Mesenchymal stem cell (in vitro differentiated cells and primary cell): ENCODE measurements at regions not wholly inside any gene's neighbourhood (a gene's known extent, or its start where the extent isn't known, plus 50 kb on each side); places are given as distances from the start of the nearest gene placed in this dataset.
A peak's percentile ranks its signal among the peaks of the same experiment; 100 is the strongest.

Experiments used
- DNase-seq: peaks from one replicate; pipeline ENCODE4 v3.0.0-alpha.2; 2013
- H2AFZ ChIP-seq: one replicate; pipeline ENCODE4 v1.6.1; 2013; ENCODE audit warnings: low read depth, mild to moderate bottlenecking, control low read depth, inconsistent platforms, low read length, moderate library complexity
- H2AK5ac ChIP-seq: 2 replicates; pipeline ENCODE4 v1.6.1; 2013; ENCODE audit warnings: low read length, moderate library complexity, mild to moderate bottlenecking, inconsistent platforms; ENCODE audit not compliant: severe bottlenecking
- H2BK120ac ChIP-seq: one replicate; pipeline ENCODE4 v1.6.1; 2013; ENCODE audit warnings: low read depth, mild to moderate bottlenecking, inconsistent platforms, low read length, moderate library complexity
- H2BK12ac ChIP-seq, 2 experiments: one replicate each; pipeline ENCODE4 v1.6.1; 2013; ENCODE audit warnings: inconsistent platforms in 2 of 2, low read length in 2 of 2, mild to moderate bottlenecking in 2 of 2, moderate library complexity in 2 of 2, control low read depth in 1 of 2
- H2BK15ac ChIP-seq: one replicate; pipeline ENCODE4 v1.6.1; 2013; ENCODE audit warnings: mild to moderate bottlenecking, low read depth, inconsistent platforms; ENCODE audit not compliant: poor library complexity, severe bottlenecking
- H2BK5ac ChIP-seq: 2 replicates; pipeline ENCODE4 v1.6.1; 2013; ENCODE audit warnings: low read depth, mild to moderate bottlenecking, low read length, control low read depth, inconsistent platforms; ENCODE audit not compliant: poor library complexity, severe bottlenecking
- H3K14ac ChIP-seq, 2 experiments: one replicate each; pipeline ENCODE4 v1.6.1; 2013; ENCODE audit warnings: inconsistent platforms in 2 of 2, low read length in 2 of 2, control low read depth in 1 of 2, mild to moderate bottlenecking in 1 of 2, moderate library complexity in 1 of 2
- H3K18ac ChIP-seq, 2 experiments: one replicate each; pipeline ENCODE4 v1.6.1; 2013; ENCODE audit warnings: inconsistent platforms in 2 of 2, low read length in 2 of 2, control low read depth in 1 of 2, low read depth in 1 of 2, mild to moderate bottlenecking in 1 of 2
- H3K23ac ChIP-seq, 2 experiments: one replicate each; pipeline ENCODE4 v1.6.1; 2013; ENCODE audit warnings: inconsistent platforms in 2 of 2, low read length in 2 of 2, mild to moderate bottlenecking in 2 of 2, moderate library complexity in 2 of 2, control low read depth in 1 of 2
- H3K27ac ChIP-seq: 2 replicates; pipeline ENCODE4 v1.5.1; 2013; ENCODE audit warnings: mild to moderate bottlenecking, moderate library complexity, low read length, control low read depth, inconsistent platforms; ENCODE audit not compliant: poor library complexity, severe bottlenecking
- H3K27me3 ChIP-seq, 2 experiments: 2 replicates each; pipeline versions ENCODE4 v1.6.1 to v1.7.0; 2013; ENCODE audit warnings: low read length in 2 of 2, mild to moderate bottlenecking in 2 of 2, moderate library complexity in 2 of 2, control low read depth in 1 of 2, inconsistent platforms in 1 of 2; ENCODE audit not compliant: control insufficient read depth in 1 of 2, insufficient read depth in 1 of 2
- H3K36me3 ChIP-seq, 2 experiments: 2 replicates each; pipeline versions ENCODE4 v1.6.1 to v1.7.0; 2013; ENCODE audit warnings: low read length in 2 of 2, control low read depth in 1 of 2, inconsistent platforms in 1 of 2, low read depth in 1 of 2, mild to moderate bottlenecking in 1 of 2; ENCODE audit not compliant: insufficient read depth in 2 of 2, control insufficient read depth in 1 of 2
- H3K4ac ChIP-seq, 2 experiments: one replicate each; pipeline ENCODE4 v1.6.1; 2013; ENCODE audit warnings: inconsistent platforms in 2 of 2, low read length in 2 of 2, mild to moderate bottlenecking in 2 of 2, moderate library complexity in 2 of 2, control low read depth in 1 of 2, low read depth in 1 of 2
- H3K4me1 ChIP-seq: 2 replicates; pipeline ENCODE4 v1.6.1; 2013; ENCODE audit warnings: low read depth, low read length, control low read depth; ENCODE audit not compliant: control insufficient read depth, insufficient read depth
- H3K4me2 ChIP-seq: 2 replicates; pipeline ENCODE4 v1.6.1; 2013; ENCODE audit warnings: low read length, mild to moderate bottlenecking, inconsistent platforms; ENCODE audit not compliant: poor library complexity, severe bottlenecking
- H3K4me3 ChIP-seq, 2 experiments: 2 replicates each; pipeline versions ENCODE4 v1.5.1 to v1.7.0; 2013; ENCODE audit warnings: low read length in 2 of 2, mild to moderate bottlenecking in 2 of 2, control low read depth in 1 of 2, low read depth in 1 of 2; ENCODE audit not compliant: insufficient read depth in 1 of 2
- H3K79me1 ChIP-seq: replicated peaks from 2 replicates; pipeline ENCODE4 v1.6.1; 2013; ENCODE audit warnings: mild to moderate bottlenecking, control low read depth, low read length, inconsistent platforms; ENCODE audit not compliant: poor library complexity, severe bottlenecking
- H3K9ac ChIP-seq: 2 replicates; pipeline ENCODE4 v1.7.0; 2013; ENCODE audit warnings: mild to moderate bottlenecking, low read length, moderate library complexity
- H3K9me3 ChIP-seq: 2 replicates; pipeline ENCODE4 v1.7.0; 2013; ENCODE audit warnings: mild to moderate bottlenecking, low read length; ENCODE audit not compliant: control insufficient read depth
- H4K8ac ChIP-seq: one replicate; pipeline ENCODE4 v1.6.1; 2013; ENCODE audit warnings: inconsistent platforms, mild to moderate bottlenecking, low read length, moderate library complexity
- H4K91ac ChIP-seq: one replicate; pipeline ENCODE4 v1.6.1; 2013; ENCODE audit warnings: mild to moderate bottlenecking, low read length, inconsistent platforms
- WGBS: methylation state at CpG from one replicate; pipeline ENCODE4 v1.1.7; 2013; ENCODE audit warnings: mixed read lengths; 5-methylcytosine and 5-hydroxymethylcytosine counted together

DNA sequence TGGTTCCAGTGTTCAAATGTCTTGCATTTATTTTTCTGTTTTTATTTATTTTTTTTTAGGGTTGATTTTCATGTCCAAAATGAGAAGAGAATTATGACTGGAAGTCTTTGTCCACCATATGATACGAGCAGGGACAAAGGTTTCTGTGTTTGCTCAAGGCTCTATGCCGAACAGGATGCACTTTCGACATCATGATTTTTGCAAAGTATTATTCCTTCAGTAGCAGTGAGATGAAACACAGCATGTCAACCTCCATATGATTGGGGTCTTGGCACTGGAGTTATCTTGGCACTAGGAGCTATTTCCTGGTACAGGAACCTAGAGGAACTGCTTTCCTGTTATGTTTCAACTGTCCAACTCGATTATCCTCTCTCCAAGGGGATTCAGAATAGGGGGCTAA, 72.6 kb downstream of the UCHL1 start:
- no peak overlapping the region for H3K27ac ChIP-seq
- H4K8ac ChIP-seq, result no peak overlapping the region
- no peak overlapping the region for H2BK15ac ChIP-seq
- no peak overlapping the region for H3K14ac ChIP-seq
- H3K79me1 ChIP-seq, result no peaks in the 10 kb centered on the region
- H2AK5ac ChIP-seq, result no peak overlapping the region
- H2BK12ac ChIP-seq, result peak overlapping the region in 1 of 2 experiments; percentile 39
- no peak overlapping the region for H3K4me2 ChIP-seq
- no peaks in the 10 kb centered on the region for H3K36me3 ChIP-seq
- no peak overlapping the region for H2BK5ac ChIP-seq
- H3K9me3 ChIP-seq, result no peaks in the 10 kb centered on the region
- H4K91ac ChIP-seq, result no peak overlapping the region
- WGBS, result 95% methylated on average over 4 of the region's 4 CpGs
- peak overlapping the region in 1 of 2 experiments; percentile 61 for H3K4ac ChIP-seq
- H3K9ac ChIP-seq, result no peak overlapping the region
- no peak overlapping the region for H3K23ac ChIP-seq
- H2AFZ ChIP-seq, result no peak overlapping the region
- peak overlapping the region in 1 of 2 experiments; percentile 40 for H3K18ac ChIP-seq
- DNase-seq, result no peak
- no peaks in the 10 kb centered on the region for H3K27me3 ChIP-seq
- H3K4me3 ChIP-seq, result no peak overlapping the region
- no peak overlapping the region for H2BK120ac ChIP-seq
- no peaks in the 10 kb centered on the region for H3K4me1 ChIP-seq

- H3K27ac ChIP-seq, result no peak overlapping the region
- H3K4ac ChIP-seq, result no peak overlapping the region
- H3K79me1 ChIP-seq, result no peaks in the 10 kb centered on the region
- no peaks in the 10 kb centered on the region for H3K36me3 ChIP-seq
- H2AFZ ChIP-seq, result no peak overlapping the region
- DNase-seq, result peak; percentile 40
- no peak overlapping the region for H3K9ac ChIP-seq
- no peak overlapping the region for H2BK12ac ChIP-seq
- H2BK120ac ChIP-seq, result no peak overlapping the region
- no peak overlapping the region for H3K14ac ChIP-seq
- no peak overlapping the region for H3K4me2 ChIP-seq
- no peak overlapping the region for H4K8ac ChIP-seq
- no peak overlapping the region for H2AK5ac ChIP-seq
- H3K27me3 ChIP-seq, result peaks cover 0 to 3% of the 10 kb centered on the region in 2 experiments
- no peak overlapping the region for H3K18ac ChIP-seq
- no peaks in the 10 kb centered on the region for H3K9me3 ChIP-seq
- no peak overlapping the region for H2BK15ac ChIP-seq
- no peak overlapping the region for H3K23ac ChIP-seq
- H3K4me3 ChIP-seq, result no peak overlapping the region
- no CpG with 5 or more reads among the region's 2 CpGs for WGBS
- H2BK5ac ChIP-seq, result no peak overlapping the region
- H3K4me1 ChIP-seq, result no peaks in the 10 kb centered on the region
- H4K91ac ChIP-seq, result no peak overlapping the region
Measured at GRCh38 chr4:41331224-41331623, 74.5 kb downstream of the UCHL1 start.

GRCh38 chr4:41332510-41333054, 75.9 kb downstream of the UCHL1 start:
- H3K9ac ChIP-seq, result no peak overlapping the region
- H3K79me1 ChIP-seq, result no peaks in the 10 kb centered on the region
- no peak overlapping the region for H3K14ac ChIP-seq
- H3K18ac ChIP-seq, result no peak overlapping the region
- H3K27ac ChIP-seq, result no peak overlapping the region
- H4K8ac ChIP-seq, result no peak overlapping the region
- no peaks in the 10 kb centered on the region for H3K9me3 ChIP-seq
- 92% methylated on average over 2 of the region's 3 CpGs for WGBS
- H3K23ac ChIP-seq, result no peak overlapping the region
- H2BK5ac ChIP-seq, result no peak overlapping the region
- H3K4me1 ChIP-seq, result no peaks in the 10 kb centered on the region
- H2AK5ac ChIP-seq, result no peak overlapping the region
- H2BK12ac ChIP-seq, result no peak overlapping the region
- no peak overlapping the region for H3K4ac ChIP-seq
- no peak overlapping the region for H2AFZ ChIP-seq
- peaks cover 0 to 3% of the 10 kb centered on the region in 2 experiments for H3K27me3 ChIP-seq
- H4K91ac ChIP-seq, result no peak overlapping the region
- H2BK120ac ChIP-seq, result no peak overlapping the region
- H2BK15ac ChIP-seq, result no peak overlapping the region
- H3K4me3 ChIP-seq, result no peak overlapping the region
- H3K36me3 ChIP-seq, result no peaks in the 10 kb centered on the region
- H3K4me2 ChIP-seq, result no peak overlapping the region
- DNase-seq, result no peak

- H3K9ac ChIP-seq, result no peak overlapping the region
- no peak for DNase-seq
- H3K4me1 ChIP-seq, result no peaks in the 10 kb centered on the region
- H3K14ac ChIP-seq, result no peak overlapping the region
- no peak overlapping the region for H2BK5ac ChIP-seq
- H3K36me3 ChIP-seq, result no peaks in the 10 kb centered on the region
- no peak overlapping the region for H3K27ac ChIP-seq
- H3K9me3 ChIP-seq, result no peaks in the 10 kb centered on the region
- no peak overlapping the region for H4K91ac ChIP-seq
- no peak overlapping the region for H4K8ac ChIP-seq
- no peak overlapping the region for H3K4me2 ChIP-seq
- no peaks in the 10 kb centered on the region for H3K79me1 ChIP-seq
- no peak overlapping the region for H2BK15ac ChIP-seq
- no peak overlapping the region for H2BK12ac ChIP-seq
- H2AFZ ChIP-seq, result no peak overlapping the region
- WGBS, result 93% methylated on average over 2 of the region's 2 CpGs
- H2BK120ac ChIP-seq, result no peak overlapping the region
- H3K23ac ChIP-seq, result no peak overlapping the region
- H3K18ac ChIP-seq, result no peak overlapping the region
- peaks cover 0 to 3% of the 10 kb centered on the region in 2 experiments for H3K27me3 ChIP-seq
- H2AK5ac ChIP-seq, result no peak overlapping the region
- H3K4me3 ChIP-seq, result no peak overlapping the region
- no peak overlapping the region for H3K4ac ChIP-seq
Measured at GRCh38 chr4:41334182-41334581, 77.5 kb downstream of the UCHL1 start.
